SK-N-SH (cell line): ENCODE measurements at regions not wholly inside any gene's neighbourhood (a gene's known extent, or its start where the extent isn't known, plus 50 kb on each side); places are given as distances from the start of the nearest gene placed in this dataset.

Source experiments
- CTCF ChIA-PET: fragments of 300-600, 350-600 bp; formaldehyde crosslinking; extraction: SDS; loops from one replicate; lab custom pipeline; 2021; lab: Yijun Ruan, JAX
- POLR2A ChIA-PET: fragments of 350-600 bp; sonication (Branson Sonifier 250); formaldehyde crosslinking; extraction: SDS; loops from one replicate; lab custom pipeline; 2020; ENCODE audit warnings: antibody characterized with exemption, inconsistent platforms; lab: Yijun Ruan, JAX
- DNase-seq: peaks from one replicate; pipeline ENCODE4 v3.0.0; 2012
- H2AFZ ChIP-seq: fragments of 200-600 bp; sonication (generic); 2 replicates; pipeline ENCODE4 v1.8.1; 2016; ENCODE audit warnings: antibody characterized with exemption, mild to moderate bottlenecking, low read depth
- H3F3A ChIP-seq: fragments of 200-600 bp; sonication (generic); replicated peaks from 2 replicates; pipeline ENCODE3; 2016; ENCODE audit warnings: antibody characterized with exemption, mild to moderate bottlenecking; ENCODE audit not compliant: insufficient read depth
- H3K27ac ChIP-seq, 2 experiments: fragments of 200-500 bp in 1 of 2; fragments of 200-600 bp in 1 of 2; sonication (Bioruptor generic) in 1 of 2; sonication (generic), shearing (Covaris generic) in 1 of 2; 2 replicates each; pipeline versions ENCODE4 v1.5.1 to v1.6.1; 2014 to 2016; ENCODE audit warnings: low read depth in 2 of 2, inconsistent platforms in 1 of 2, low read length in 1 of 2, mild to moderate bottlenecking in 1 of 2, mixed read lengths in 1 of 2
- H3K27me3 ChIP-seq: fragments of 200-600 bp; sonication (generic), shearing (Covaris generic); 2 replicates; pipeline ENCODE4 v1.6.1; 2016; ENCODE audit warnings: mixed run types; ENCODE audit not compliant: insufficient read depth
- H3K36me3 ChIP-seq, 2 experiments: fragments of 200-500 bp in 1 of 2; fragments of 200-600 bp in 1 of 2; sonication (Bioruptor generic) in 1 of 2; sonication (generic) in 1 of 2; replicated peaks in 1 of 2; 2 replicates each; pipeline versions ENCODE3 to v1.5.1; 2014 to 2016; ENCODE audit warnings: low read length in 1 of 2, mild to moderate bottlenecking in 1 of 2; ENCODE audit not compliant: insufficient read depth in 2 of 2, control insufficient read depth in 1 of 2
- H3K4me1 ChIP-seq, 2 experiments: fragments of 200-500 bp in 1 of 2; fragments of 200-600 bp in 1 of 2; sonication (Bioruptor generic) in 1 of 2; sonication (generic), shearing (Covaris generic) in 1 of 2; 2 replicates each; pipeline versions ENCODE4 v1.5.1 to v1.6.1; 2014 to 2016; ENCODE audit warnings: low read depth in 1 of 2, low read length in 1 of 2, mixed run types in 1 of 2; ENCODE audit not compliant: insufficient read depth in 2 of 2, control insufficient read depth in 1 of 2
- H3K4me2 ChIP-seq: fragments of 200-600 bp; sonication (generic), shearing (Covaris generic); 2 replicates; pipeline ENCODE4 v1.6.1; 2017; ENCODE audit warnings: mixed run types
- H3K4me3 ChIP-seq, 2 experiments: fragments of 200-500 bp in 1 of 2; fragments of 200-600 bp in 1 of 2; sonication (Bioruptor generic) in 1 of 2; sonication (generic), shearing (Covaris generic) in 1 of 2; 2 replicates each; pipeline versions ENCODE4 v1.5.1 to v1.8.1; 2014 to 2016; ENCODE audit warnings: low read depth in 2 of 2, inconsistent platforms in 1 of 2, low read length in 1 of 2, mild to moderate bottlenecking in 1 of 2, mixed read lengths in 1 of 2, moderate library complexity in 1 of 2
- H3K79me2 ChIP-seq: fragments of 200-600 bp; sonication (generic); 2 replicates; pipeline ENCODE4 v1.8.1; 2017; ENCODE audit warnings: mild to moderate bottlenecking; ENCODE audit not compliant: insufficient read depth
- H3K9ac ChIP-seq: fragments of 200-600 bp; sonication (generic); 2 replicates; pipeline ENCODE4 v1.6.1; 2017; ENCODE audit warnings: mixed run types
- H3K9me2 ChIP-seq: fragments of 200-600 bp; sonication (generic); 2 replicates; pipeline ENCODE4 v1.6.1; 2017; ENCODE audit warnings: mixed run types
- H3K9me3 ChIP-seq: fragments of 200-600 bp; sonication (generic); 2 replicates; pipeline ENCODE4 v1.6.1; 2017; ENCODE audit warnings: mixed run types, mild to moderate bottlenecking, moderate library complexity
- H4K20me1 ChIP-seq: fragments of 200-600 bp; sonication (generic); 2 replicates; pipeline ENCODE4 v1.6.1; 2017; ENCODE audit warnings: mild to moderate bottlenecking, mixed run types; ENCODE audit not compliant: insufficient read depth
- CHD2 ChIP-seq: fragments of 150-350 bp; IDR thresholded peaks from 2 replicates; pipeline ENCODE4 v1.6.1; 2018; ENCODE audit warnings: low read length; ENCODE audit not compliant: partially characterized antibody
- ELF1 ChIP-seq: IDR thresholded peaks from 2 replicates; pipeline ENCODE4 v1.4.0; 2012
- EZH2phosphoT487 ChIP-seq: fragments of 200-600 bp; sonication (generic); IDR thresholded peaks from 2 replicates; pipeline ENCODE4 v1.6.1; 2017; ENCODE audit warnings: low read depth, mixed run types, mild to moderate bottlenecking, antibody characterized with exemption, moderate library complexity, borderline replicate concordance
- FOXJ3 ChIP-seq: sonication (generic); formaldehyde crosslinking; IDR thresholded peaks from 2 replicates; pipeline ENCODE4 v1.5.1; 2020; ENCODE audit warnings: mild to moderate bottlenecking, missing genetic modification reagents
- FOXM1 ChIP-seq: IDR thresholded peaks from 2 replicates; pipeline ENCODE4 v1.4.0; 2012; ENCODE audit warnings: low read depth, mild to moderate bottlenecking
- JUND ChIP-seq: IDR thresholded peaks from 2 replicates; pipeline ENCODE4 v1.4.0; 2012
- MXI1 ChIP-seq: IDR thresholded peaks from 2 replicates; pipeline ENCODE4 v1.6.1; 2012; ENCODE audit warnings: mild to moderate bottlenecking, low read depth, low read length, improper control_type of control experiment
- NRF1 ChIP-seq: IDR thresholded peaks from 2 replicates; pipeline ENCODE4 v1.6.1; 2012; ENCODE audit warnings: low read depth, mild to moderate bottlenecking, low read length
- POLR2AphosphoS5 ChIP-seq: IDR thresholded peaks from 2 replicates; pipeline ENCODE4 v1.6.1; 2012; ENCODE audit warnings: low read depth, low read length
- RXRA ChIP-seq: IDR thresholded peaks from 2 replicates; pipeline ENCODE4 v1.4.0; 2012; ENCODE audit warnings: low read depth, mild to moderate bottlenecking, borderline replicate concordance
- SMC3 ChIP-seq: IDR thresholded peaks from 2 replicates; pipeline ENCODE4 v1.6.1; 2012; ENCODE audit warnings: low read depth, low read length, improper control_type of control experiment
- TAF1 ChIP-seq: IDR thresholded peaks from 2 replicates; pipeline ENCODE4 v1.6.1; 2012; ENCODE audit warnings: low read depth, mild to moderate bottlenecking, low read length, moderate library complexity, borderline replicate concordance
- USF1 ChIP-seq: IDR thresholded peaks from 2 replicates; pipeline ENCODE4 v1.4.0; 2012; ENCODE audit warnings: low read depth, borderline replicate concordance
- YY1 ChIP-seq: IDR thresholded peaks from 2 replicates; pipeline ENCODE4 v1.4.0; 2012; ENCODE audit warnings: low read depth, mild to moderate bottlenecking
- WGBS: methylation state at CpG from one replicate; pipeline ENCODE4 v1.1.6; 2017; ENCODE audit warnings: low lambda C conversion rate; 5-methylcytosine and 5-hydroxymethylcytosine counted together
- TF ChIP-seq, protein P1 (sequence below): IDR thresholded peaks from 2 replicates; pipeline ENCODE4 v1.4.0; 2012; ENCODE audit warnings: low read depth
- TF ChIP-seq, protein P2 (sequence below): IDR thresholded peaks from 2 replicates; pipeline ENCODE4 v1.6.1; 2012; ENCODE audit warnings: mild to moderate bottlenecking, low read depth, low read length, moderate library complexity
- TF ChIP-seq, protein P3 (sequence below): IDR thresholded peaks from 2 replicates; pipeline ENCODE4 v1.4.0; 2012; ENCODE audit warnings: low read depth, borderline replicate concordance

GRCh38 chr3:152638214-152638613 is 196.7 kb upstream of the P2RY1 start:
- Histone ChIP-seq H2AFZ (no peak overlapping the region), H3K36me3 (no peaks in the 10 kb centered on the region), H3K4me1 (no peaks in the 10 kb centered on the region; a peak in 2 of 4 replicates), H3K9ac (no peak overlapping the region)
- 60% methylated on average over 4 of the region's 4 CpGs for WGBS
- no peak for TF ChIP-seq ELF1
- TF ChIP-seq NRF1, result no peak
- TF ChIP-seq CHD2, result no peak
- no peak for TF ChIP-seq FOXJ3 (CRISPR knock-in tag)
- TF ChIP-seq YY1, result no peak
- no peak for TF ChIP-seq EZH2phosphoT487
- no peak for TF ChIP-seq MXI1
- no peak for TF ChIP-seq RXRA
- TF ChIP-seq TAF1, result no peak
- TF ChIP-seq, protein P1, sequence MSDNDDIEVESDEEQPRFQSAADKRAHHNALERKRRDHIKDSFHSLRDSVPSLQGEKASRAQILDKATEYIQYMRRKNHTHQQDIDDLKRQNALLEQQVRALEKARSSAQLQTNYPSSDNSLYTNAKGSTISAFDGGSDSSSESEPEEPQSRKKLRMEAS, result no peak
- TF ChIP-seq SMC3, result no peak
- TF ChIP-seq, protein P2, sequence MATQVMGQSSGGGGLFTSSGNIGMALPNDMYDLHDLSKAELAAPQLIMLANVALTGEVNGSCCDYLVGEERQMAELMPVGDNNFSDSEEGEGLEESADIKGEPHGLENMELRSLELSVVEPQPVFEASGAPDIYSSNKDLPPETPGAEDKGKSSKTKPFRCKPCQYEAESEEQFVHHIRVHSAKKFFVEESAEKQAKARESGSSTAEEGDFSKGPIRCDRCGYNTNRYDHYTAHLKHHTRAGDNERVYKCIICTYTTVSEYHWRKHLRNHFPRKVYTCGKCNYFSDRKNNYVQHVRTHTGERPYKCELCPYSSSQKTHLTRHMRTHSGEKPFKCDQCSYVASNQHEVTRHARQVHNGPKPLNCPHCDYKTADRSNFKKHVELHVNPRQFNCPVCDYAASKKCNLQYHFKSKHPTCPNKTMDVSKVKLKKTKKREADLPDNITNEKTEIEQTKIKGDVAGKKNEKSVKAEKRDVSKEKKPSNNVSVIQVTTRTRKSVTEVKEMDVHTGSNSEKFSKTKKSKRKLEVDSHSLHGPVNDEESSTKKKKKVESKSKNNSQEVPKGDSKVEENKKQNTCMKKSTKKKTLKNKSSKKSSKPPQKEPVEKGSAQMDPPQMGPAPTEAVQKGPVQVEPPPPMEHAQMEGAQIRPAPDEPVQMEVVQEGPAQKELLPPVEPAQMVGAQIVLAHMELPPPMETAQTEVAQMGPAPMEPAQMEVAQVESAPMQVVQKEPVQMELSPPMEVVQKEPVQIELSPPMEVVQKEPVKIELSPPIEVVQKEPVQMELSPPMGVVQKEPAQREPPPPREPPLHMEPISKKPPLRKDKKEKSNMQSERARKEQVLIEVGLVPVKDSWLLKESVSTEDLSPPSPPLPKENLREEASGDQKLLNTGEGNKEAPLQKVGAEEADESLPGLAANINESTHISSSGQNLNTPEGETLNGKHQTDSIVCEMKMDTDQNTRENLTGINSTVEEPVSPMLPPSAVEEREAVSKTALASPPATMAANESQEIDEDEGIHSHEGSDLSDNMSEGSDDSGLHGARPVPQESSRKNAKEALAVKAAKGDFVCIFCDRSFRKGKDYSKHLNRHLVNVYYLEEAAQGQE, result no peak
- TF ChIP-seq, protein P3, sequence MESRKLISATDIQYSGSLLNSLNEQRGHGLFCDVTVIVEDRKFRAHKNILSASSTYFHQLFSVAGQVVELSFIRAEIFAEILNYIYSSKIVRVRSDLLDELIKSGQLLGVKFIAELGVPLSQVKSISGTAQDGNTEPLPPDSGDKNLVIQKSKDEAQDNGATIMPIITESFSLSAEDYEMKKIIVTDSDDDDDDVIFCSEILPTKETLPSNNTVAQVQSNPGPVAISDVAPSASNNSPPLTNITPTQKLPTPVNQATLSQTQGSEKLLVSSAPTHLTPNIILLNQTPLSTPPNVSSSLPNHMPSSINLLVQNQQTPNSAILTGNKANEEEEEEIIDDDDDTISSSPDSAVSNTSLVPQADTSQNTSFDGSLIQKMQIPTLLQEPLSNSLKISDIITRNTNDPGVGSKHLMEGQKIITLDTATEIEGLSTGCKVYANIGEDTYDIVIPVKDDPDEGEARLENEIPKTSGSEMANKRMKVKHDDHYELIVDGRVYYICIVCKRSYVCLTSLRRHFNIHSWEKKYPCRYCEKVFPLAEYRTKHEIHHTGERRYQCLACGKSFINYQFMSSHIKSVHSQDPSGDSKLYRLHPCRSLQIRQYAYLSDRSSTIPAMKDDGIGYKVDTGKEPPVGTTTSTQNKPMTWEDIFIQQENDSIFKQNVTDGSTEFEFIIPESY, result no peak
- no peak for TF ChIP-seq JUND
- no peak for TF ChIP-seq FOXM1
- TF ChIP-seq POLR2AphosphoS5, result no peak
- no peak for TF ChIP-seq USF1
- TF ChIP-seq, all 33 proteins: peak for 0
- Histone ChIP-seq H3K9me3 (no peaks in the 10 kb centered on the region), H3K4me3 (no peak overlapping the region), H4K20me1 (no peaks in the 10 kb centered on the region), H3K9me2 (no peaks in the 10 kb centered on the region), H3K79me2 (no peaks in the 10 kb centered on the region), H3K4me2 (no peak overlapping the region), H3F3A (no peaks in the 10 kb centered on the region), H3K27ac (no peak overlapping the region), H3K27me3 (no peaks in the 10 kb centered on the region)
- CTCF ChIA-PET, result no interaction called here
- DNase-seq, result no peak
- POLR2A ChIA-PET, result no interaction called here
